Osteocyte (in vitro differentiated cells): ENCODE measurements at regions not wholly inside any gene's neighbourhood (a gene's known extent, or its start where the extent isn't known, plus 50 kb on each side); places are given as distances from the start of the nearest gene placed in this dataset.

Experiments used
- DNase-seq: peaks from one replicate; pipeline ENCODE4 v3.0.0; 2021; ENCODE audit warnings: mixed read lengths; ENCODE audit not compliant: unreplicated experiment; ENCODE audit errors: extremely low spot score
- H3K27ac Mint-ChIP-seq: one replicate; pipeline ENCODE4 v1.8.0; 2021; ENCODE audit warnings: mild to moderate bottlenecking, mixed read lengths; ENCODE audit not compliant: unreplicated experiment
- H3K27me3 Mint-ChIP-seq: one replicate; pipeline ENCODE4 v1.8.0; 2021; ENCODE audit warnings: mixed read lengths; ENCODE audit not compliant: unreplicated experiment
- H3K36me3 Mint-ChIP-seq: one replicate; pipeline ENCODE4 v1.8.0; 2021; ENCODE audit warnings: mixed read lengths; ENCODE audit not compliant: unreplicated experiment
- H3K4me1 Mint-ChIP-seq: one replicate; pipeline ENCODE4 v1.8.0; 2021; ENCODE audit warnings: mixed read lengths; ENCODE audit not compliant: unreplicated experiment
- H3K4me3 Mint-ChIP-seq: one replicate; pipeline ENCODE4 v1.8.0; 2021; ENCODE audit warnings: mild to moderate bottlenecking, moderate library complexity, mixed read lengths; ENCODE audit not compliant: unreplicated experiment
- H3K9me3 Mint-ChIP-seq: one replicate; pipeline ENCODE4 v1.8.0; 2021; ENCODE audit warnings: mixed read lengths; ENCODE audit not compliant: unreplicated experiment
- TF ChIP-seq, protein P1 (sequence below): fragments of 200-600 bp; sonication (generic); IDR thresholded peaks from 2 replicates; pipeline ENCODE4 v1.5.0; 2021; ENCODE audit warnings: antibody characterized with exemption, mild to moderate bottlenecking, moderate library complexity

DNA sequence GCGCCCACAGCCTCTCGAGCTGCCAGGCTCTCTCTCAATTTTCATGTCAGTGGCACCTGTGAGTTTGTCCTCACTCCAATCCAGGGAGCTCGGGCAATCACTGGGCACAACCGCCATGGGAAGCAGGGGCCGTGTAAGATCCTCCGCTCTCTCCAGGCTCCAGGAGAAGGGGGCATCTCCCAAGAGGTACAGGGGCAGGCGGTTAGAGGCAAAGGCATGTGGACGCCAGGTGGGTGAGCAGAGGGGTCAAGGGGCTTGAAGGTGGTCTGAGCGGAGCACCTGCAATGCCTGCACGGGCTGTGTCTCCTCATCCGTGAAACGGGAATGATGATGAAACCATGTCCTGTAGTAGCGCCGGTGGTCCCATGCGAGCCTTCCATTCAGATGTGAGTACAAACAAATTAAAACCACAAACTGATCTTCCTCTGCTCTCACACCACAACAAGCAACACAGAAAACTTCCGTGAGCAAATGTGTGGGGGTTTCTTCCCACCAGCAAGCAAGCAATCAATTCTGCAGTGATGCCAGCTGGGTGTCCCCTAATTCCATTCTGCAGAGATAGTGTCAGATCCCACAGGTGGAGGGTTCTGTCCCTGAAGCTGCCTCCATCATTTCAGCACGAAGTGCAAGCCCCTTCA is 222.5 kb upstream of the PMEPA1 start:
- peaks cover 27% of the 10 kb centered on the region for H3K27me3 Mint-ChIP-seq
- TF ChIP-seq, protein P1, sequence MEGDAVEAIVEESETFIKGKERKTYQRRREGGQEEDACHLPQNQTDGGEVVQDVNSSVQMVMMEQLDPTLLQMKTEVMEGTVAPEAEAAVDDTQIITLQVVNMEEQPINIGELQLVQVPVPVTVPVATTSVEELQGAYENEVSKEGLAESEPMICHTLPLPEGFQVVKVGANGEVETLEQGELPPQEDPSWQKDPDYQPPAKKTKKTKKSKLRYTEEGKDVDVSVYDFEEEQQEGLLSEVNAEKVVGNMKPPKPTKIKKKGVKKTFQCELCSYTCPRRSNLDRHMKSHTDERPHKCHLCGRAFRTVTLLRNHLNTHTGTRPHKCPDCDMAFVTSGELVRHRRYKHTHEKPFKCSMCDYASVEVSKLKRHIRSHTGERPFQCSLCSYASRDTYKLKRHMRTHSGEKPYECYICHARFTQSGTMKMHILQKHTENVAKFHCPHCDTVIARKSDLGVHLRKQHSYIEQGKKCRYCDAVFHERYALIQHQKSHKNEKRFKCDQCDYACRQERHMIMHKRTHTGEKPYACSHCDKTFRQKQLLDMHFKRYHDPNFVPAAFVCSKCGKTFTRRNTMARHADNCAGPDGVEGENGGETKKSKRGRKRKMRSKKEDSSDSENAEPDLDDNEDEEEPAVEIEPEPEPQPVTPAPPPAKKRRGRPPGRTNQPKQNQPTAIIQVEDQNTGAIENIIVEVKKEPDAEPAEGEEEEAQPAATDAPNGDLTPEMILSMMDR, result no peak
- H3K36me3 Mint-ChIP-seq, result no peaks in the 10 kb centered on the region
- peaks cover 6% of the 10 kb centered on the region for H3K9me3 Mint-ChIP-seq
- H3K4me3 Mint-ChIP-seq, result no peak overlapping the region
- H3K4me1 Mint-ChIP-seq, result peaks cover 24% of the 10 kb centered on the region
- no peak for DNase-seq
- H3K27ac Mint-ChIP-seq, result no peak overlapping the region

DNA sequence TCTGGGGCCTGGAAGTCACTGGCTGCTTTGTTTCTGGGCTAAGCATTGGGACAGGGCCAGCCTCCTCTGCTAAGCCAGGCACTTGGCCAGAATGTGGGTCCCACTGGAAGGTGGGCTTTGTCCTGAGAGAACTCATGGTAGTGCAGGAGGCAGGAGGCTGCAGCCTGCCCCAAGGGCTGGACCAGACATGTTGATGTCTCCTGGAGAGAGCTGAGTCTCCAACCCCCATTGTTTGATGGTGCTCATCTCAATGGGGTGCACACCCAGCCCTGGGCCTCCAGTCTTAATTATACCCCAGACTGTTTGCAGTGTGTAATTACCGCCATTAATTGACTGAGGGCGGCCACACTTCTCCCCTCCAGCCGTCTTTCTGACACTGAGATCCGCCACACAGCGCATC is 220.5 kb upstream of the PMEPA1 start:
- H3K9me3 Mint-ChIP-seq, result peaks cover 19% of the 10 kb centered on the region
- DNase-seq, result no peak
- peaks cover 3% of the 10 kb centered on the region for H3K36me3 Mint-ChIP-seq
- H3K27me3 Mint-ChIP-seq, result peaks cover 37% of the 10 kb centered on the region
- no peak overlapping the region for H3K4me3 Mint-ChIP-seq
- TF ChIP-seq, protein P1, result no peak
- no peak overlapping the region for H3K27ac Mint-ChIP-seq
- peaks cover 19% of the 10 kb centered on the region for H3K4me1 Mint-ChIP-seq

GRCh38 chr20:57928181-57928967 is 218.6 kb upstream of the PMEPA1 start:
- Mint-ChIP-seq H3K27me3 (peaks cover 44% of the 10 kb centered on the region), H3K36me3 (peaks cover 3% of the 10 kb centered on the region), H3K4me1 (peaks cover 7% of the 10 kb centered on the region), H3K27ac (no peak overlapping the region), H3K4me3 (no peak overlapping the region), H3K9me3 (peaks cover 22% of the 10 kb centered on the region)
- DNase-seq, result no peak
- TF ChIP-seq, protein P1, result no peak

- peaks cover 53% of the 10 kb centered on the region for H3K27me3 Mint-ChIP-seq
- H3K9me3 Mint-ChIP-seq, result peaks cover 22% of the 10 kb centered on the region
- H3K36me3 Mint-ChIP-seq, result peaks cover 3% of the 10 kb centered on the region
- DNase-seq, result no peak
- TF ChIP-seq, protein P1, result no peak
- peaks cover 7% of the 10 kb centered on the region for H3K4me1 Mint-ChIP-seq
- no peak overlapping the region for H3K27ac Mint-ChIP-seq
- no peak overlapping the region for H3K4me3 Mint-ChIP-seq
Observed at GRCh38 chr20:57927376-57927775, 217.6 kb upstream of the PMEPA1 start.

DNA sequence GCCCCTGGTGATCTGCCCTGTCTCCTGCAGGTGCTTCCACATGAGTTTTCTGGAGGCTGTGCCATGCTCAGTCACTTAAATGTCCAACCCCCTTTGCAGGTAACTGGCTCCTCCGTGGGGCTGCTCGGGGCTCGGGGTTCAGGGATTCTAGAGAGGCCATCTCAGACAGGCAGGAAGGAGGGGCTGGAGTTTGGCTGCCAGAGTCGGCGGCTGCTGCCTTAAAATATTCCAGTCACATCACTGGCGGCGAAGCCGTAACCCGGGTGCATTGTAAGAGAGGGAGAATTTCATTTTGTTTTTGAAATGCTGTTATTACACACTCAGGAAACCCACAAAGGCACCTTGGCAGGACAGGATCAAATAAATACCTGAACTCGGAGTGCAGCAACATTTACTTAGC is 212.9 kb upstream of the PMEPA1 start:
- no peak overlapping the region for H3K27ac Mint-ChIP-seq
- no peak for DNase-seq
- TF ChIP-seq, protein P1, result no peak
- peaks cover 3% of the 10 kb centered on the region for H3K36me3 Mint-ChIP-seq
- H3K4me3 Mint-ChIP-seq, result no peak overlapping the region
- H3K4me1 Mint-ChIP-seq, result peaks cover 3% of the 10 kb centered on the region
- H3K9me3 Mint-ChIP-seq, result peaks cover 17% of the 10 kb centered on the region
- H3K27me3 Mint-ChIP-seq, result peaks cover 53% of the 10 kb centered on the region
